ENCODE measurements at regions not wholly inside any gene's neighbourhood (a gene's known extent, or its start where the extent isn't known, plus 50 kb on each side); places are given as distances from the start of the nearest gene placed in this dataset.

DNA sequence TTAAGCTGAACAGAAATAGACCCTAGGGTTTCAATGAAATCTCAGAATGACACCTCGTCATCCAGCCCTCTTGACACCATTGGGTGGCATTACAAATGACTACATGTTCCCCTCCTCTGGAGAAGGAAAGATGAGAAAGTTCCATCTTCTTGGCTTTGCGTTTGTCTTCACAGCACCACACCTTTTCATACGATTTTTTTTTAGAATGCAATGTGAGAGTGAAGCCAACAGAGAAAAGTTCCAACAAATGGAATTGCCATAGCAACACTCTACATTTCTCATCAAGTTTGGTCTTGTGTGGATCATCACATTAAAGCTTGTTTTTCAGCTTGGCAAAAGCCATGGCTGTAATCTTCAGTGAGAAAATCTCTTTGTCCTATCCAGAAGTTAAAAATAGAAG lies 183.4 kb upstream of the SNX7 start:
- no peak for DNase-seq

- no peak for DNase-seq
Measured at GRCh38 chr1:98472878-98473277, 188.6 kb upstream of the SNX7 start.

- no peak for DNase-seq
Measured at GRCh38 chr1:98471633-98472032, 189.9 kb upstream of the SNX7 start.

GRCh38 chr1:98468111-98468717 lies 193.3 kb upstream of the SNX7 start:
- no peak for DNase-seq

GRCh38 chr1:98467586-98467985 lies 193.9 kb upstream of the SNX7 start:
- DNase-seq: no peak

DNA sequence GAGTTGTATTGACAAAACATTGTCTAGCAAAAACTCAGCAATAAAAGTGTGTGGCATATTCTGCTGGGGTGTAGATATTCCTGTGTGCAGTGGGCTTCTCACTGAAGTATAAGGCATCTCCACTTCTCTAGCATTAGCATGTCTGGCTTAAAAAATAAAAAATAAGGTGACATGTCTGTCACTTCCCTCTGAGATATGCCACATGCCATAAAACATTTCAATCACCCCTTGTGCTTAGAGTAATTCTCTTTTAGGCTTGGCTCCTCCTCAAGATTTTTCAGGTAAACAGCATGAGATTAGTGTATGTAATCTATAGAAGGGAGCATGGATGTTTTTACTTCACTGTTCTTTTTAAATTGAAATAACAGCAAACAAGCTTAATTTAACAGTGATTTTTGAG lies 194.4 kb upstream of the SNX7 start:
- DNase-seq: no peak

- no peak for DNase-seq
Measured at GRCh38 chr1:98461873-98462385, 199.6 kb upstream of the SNX7 start.

DNA sequence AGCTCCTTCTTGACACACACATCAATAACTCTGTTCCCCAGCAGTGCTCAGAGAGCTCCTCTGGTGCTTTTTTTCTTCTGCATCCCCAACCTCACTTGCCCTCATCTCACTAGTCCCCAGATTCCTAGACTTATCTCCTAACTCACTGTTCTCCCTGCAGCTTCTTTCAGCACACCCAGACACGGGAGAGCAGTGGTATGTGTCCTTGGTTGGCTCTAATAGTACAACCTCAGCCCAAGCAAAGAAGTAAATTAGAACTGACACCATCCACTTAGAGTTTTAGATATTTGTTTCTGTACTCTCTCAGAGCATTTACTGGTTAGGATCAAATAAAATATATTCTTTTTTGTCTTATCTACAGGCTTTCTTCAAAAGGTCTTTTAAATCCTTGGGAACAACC lies 201.4 kb upstream of the SNX7 start:
- DNase-seq: no peak

GRCh38 chr1:98459486-98459870 lies 202.0 kb upstream of the SNX7 start:
- DNase-seq: no peak

DNA sequence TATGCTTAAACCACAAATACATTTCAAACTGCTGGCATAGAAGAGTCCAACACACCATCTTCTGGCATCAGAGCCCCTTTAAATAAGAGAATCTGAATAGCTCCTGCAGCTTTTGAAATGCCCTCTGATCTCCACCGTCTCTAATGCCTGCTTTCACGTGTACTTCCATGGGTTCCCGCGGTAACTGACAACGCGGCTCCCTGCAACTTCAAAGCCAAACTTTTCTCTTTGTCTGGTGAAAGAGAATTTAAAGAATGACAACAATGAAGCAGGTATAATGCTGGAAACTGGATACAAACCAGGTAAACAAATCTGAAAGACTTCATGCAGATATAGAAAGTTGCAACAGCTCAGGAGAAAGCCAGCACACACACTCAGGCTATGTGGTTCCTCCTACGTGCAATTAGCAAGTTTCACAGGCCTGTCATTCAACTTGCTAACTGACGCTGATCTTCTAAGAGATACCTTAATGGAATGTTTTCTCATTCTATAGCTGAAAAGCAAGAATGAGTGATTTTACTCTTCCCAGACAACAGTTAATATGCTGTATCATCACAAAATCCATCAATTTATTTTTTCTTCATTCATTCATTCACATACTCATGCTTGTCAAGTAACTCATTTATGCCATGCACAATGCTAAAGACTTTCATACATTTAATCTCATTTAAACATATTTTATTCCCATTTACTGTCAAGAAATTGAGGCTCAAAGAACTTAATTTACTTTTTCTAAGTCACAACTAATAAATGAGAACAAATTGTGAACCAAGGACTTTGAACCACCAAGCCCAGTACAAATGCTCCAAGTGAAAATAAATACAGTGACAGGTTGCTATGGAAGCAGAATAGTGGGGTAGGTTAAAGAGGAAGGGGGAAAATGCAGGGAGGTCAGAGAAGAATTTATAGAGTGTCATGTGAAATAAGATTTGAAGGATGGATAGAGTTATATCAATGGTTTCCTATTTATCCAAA lies 202.7 kb upstream of the SNX7 start:
- DNase-seq: no peak

GRCh38 chr1:98457248-98457647 lies 204.3 kb upstream of the SNX7 start:
- DNase-seq: no peak

- no peak for DNase-seq
Measured at GRCh38 chr1:98454666-98455065, 206.9 kb upstream of the SNX7 start.

DNA sequence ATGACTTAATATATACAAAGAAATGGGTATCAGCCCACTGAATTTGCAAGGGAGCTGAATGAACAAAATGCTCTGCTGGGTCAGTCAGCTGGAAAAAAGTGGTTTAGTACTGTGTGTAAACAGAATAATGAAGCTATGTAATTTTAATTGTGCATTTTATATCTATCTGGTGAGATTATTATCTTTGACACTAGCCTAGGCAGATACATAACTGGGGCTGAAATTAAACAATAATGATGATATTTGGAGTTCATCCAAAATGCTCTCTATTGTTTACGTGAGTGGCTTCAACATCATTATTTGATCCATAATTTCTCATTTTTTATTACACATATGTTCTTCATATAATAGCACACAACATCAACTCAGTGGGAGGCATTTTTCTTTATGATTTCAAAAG lies 208.5 kb upstream of the SNX7 start:
- DNase-seq: no peak

GRCh38 chr1:98452162-98452561 lies 209.4 kb upstream of the SNX7 start:
- DNase-seq: no peak

DNA sequence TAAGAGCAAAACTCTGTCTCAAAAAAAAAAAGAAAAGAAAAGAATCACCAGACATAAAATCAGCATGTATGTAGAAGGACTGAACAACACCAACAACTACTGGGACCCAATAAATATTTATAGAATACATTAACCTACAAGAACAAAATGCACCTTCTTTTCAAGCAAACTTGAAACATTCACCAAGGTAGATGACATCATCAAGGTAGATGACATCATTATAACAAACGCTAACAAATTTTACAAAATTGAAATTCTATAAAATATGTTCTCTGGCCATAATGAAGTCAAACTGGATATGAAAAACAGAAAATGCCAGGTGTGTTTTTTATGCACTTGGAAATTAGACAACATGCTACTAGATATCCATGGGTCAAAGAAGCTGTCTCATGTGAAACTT lies 220.2 kb upstream of the SNX7 start:
- no peak for DNase-seq

DNA sequence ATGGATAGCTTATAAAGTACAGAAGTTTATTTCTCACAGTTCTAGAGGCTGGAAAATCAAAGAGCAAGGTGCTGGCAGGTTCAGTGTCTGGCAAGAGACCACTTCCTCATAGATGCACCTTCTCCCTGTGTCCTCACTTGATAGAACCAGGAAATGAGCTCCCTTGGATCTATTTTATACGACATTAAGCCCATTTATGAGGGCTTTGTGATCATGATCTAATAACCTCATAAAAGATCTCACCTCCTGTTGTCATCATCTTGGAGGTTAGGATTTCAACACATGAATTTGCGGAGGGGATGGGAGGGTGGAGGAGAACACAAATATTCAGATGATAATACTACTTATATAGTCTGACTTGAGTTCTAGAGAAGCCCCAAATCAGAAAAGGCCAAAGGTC lies 222.1 kb upstream of the SNX7 start:
- DNase-seq: no peak

DNA sequence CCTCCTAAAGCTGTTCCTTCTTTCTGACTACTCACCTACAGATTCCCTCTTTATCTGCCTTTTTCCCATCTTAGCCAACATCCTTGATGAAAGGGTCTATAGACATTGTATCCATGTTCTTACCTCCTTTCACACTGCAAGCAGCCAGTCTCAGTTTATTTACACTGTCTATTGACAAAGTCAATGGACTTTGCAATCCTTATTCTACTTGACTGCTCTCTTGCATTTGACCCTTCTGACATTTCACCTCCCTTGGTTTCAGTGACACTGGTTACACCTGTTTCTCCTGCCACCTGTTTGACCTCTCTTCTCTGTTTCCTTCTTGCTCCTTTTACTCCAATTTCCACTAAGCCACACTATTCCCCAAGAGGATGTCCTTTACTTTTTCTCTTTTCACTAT lies 224.0 kb upstream of the SNX7 start:
- no peak for DNase-seq

- DNase-seq: no peak
Measured at GRCh38 chr1:98437011-98437410, 224.5 kb upstream of the SNX7 start.

GRCh38 chr1:98429965-98430443 lies 231.5 kb upstream of the SNX7 start:
- no peak for DNase-seq

GRCh38 chr1:98428864-98429263 lies 232.7 kb upstream of the SNX7 start:
- no peak for DNase-seq

- DNase-seq: no peak
Measured at GRCh38 chr1:98427664-98428063, 233.9 kb upstream of the SNX7 start.

DNA sequence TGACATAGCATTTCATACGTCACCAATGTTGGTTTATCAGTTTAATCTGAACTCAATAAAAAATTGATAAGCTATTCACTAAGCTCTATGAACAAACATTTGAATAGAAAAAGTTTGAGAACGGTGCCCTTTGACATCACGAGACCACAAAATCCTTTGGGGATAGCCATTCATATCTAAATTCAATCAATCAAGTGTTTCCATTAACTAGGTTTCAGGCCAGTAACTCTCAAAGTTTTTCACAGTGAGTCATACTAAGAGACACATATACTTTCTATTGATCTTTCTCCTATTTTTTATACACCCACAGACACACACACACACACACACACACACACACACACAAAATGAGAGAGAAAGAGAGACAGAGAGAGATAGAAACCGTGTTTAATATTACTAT lies 235.4 kb upstream of the SNX7 start:
- DNase-seq: no peak

GRCh38 chr1:98422816-98423215 lies 238.7 kb upstream of the SNX7 start:
- no peak for DNase-seq

DNA sequence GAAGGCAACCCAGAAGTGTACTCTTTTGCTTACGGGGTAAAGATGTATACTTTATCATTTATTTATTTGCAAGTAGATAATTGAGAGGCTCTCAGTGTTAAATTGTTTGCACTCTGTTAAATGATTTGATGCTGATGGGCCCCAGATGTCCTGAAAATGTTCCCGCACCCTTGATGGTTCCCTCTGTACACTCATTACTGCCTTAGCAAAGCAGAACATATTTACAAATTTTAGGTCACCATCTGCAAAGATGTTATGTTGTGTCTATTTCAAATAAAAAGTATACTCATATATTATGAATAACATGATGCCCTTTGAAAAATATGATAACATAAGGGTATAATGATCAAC lies 240.5 kb upstream of the SNX7 start:
- no peak for DNase-seq

Measured in activated CD4-positive, CD25-positive, alpha-beta regulatory T cell (primary cell).